Body of pancreas (tissue), 4 donors: ENCODE measurements at regions not wholly inside any gene's neighbourhood (a gene's known extent, or its start where the extent isn't known, plus 50 kb on each side); places are given as distances from the start of the nearest gene placed in this dataset.

Experiments
- CTCF ChIP-seq, 7 experiments: fragments of 450-650 bp in 4 of 7; fragments of 200-600 bp in 3 of 7; sonication (generic) in 3 of 7; IDR thresholded peaks; one replicate each; pipeline ENCODE4 v1.5.1; 2016 to 2019; ENCODE audit warnings: antibody characterized with exemption in 7 of 7
- POLR2A ChIP-seq, 3 donors: fragments of 450-650 bp; IDR thresholded peaks; one replicate each; pipeline ENCODE4 v1.6.1; 2016; ENCODE audit warnings: antibody characterized with exemption in 3 of 3, mild to moderate bottlenecking in 2 of 3

DNA sequence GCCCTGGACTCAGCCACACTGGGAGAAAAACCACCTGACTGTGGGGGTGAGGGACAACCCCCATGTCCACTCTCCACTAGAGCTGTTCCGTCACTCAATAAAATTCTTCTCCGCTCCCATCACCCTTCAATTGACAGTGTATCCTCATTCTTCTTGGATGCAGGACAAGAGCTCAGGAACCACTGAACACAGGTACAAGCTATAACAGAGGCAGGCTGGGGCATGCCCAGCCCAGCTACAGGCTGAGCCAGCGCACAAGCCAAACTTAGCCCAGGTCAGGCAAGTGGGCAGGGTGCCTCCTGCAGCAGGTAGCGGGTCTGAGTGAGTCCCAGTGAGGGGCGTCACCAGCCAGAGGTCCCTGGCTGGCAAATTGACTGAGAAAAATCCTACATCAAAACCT, 183.4 kb downstream of the HINT1 start:
- TF ChIP-seq CTCF (IDR thresholded peaks at IDR 0.05): no peak
- no peak for TF ChIP-seq POLR2A (IDR thresholded peaks at IDR 0.05)
